Fibroblast of the aortic adventitia (primary cell): ENCODE measurements at regions not wholly inside any gene's neighbourhood (a gene's known extent, or its start where the extent isn't known, plus 50 kb on each side); places are given as distances from the start of the nearest gene placed in this dataset.

Experiments used
- DNase-seq: peaks from one replicate; pipeline ENCODE4 v3.0.0-alpha.2; 2010; ENCODE audit warnings: low read depth
- H3K4me3 ChIP-seq: 2 replicates; pipeline ENCODE4 v1.5.1; 2011; ENCODE audit warnings: low read depth, mild to moderate bottlenecking, control low read depth, low read length, moderate library complexity
- CTCF ChIP-seq: IDR thresholded peaks from 2 replicates; pipeline ENCODE4 v1.5.1; 2011; ENCODE audit warnings: mild to moderate bottlenecking, low read length, control low read depth, inconsistent platforms; ENCODE audit not compliant: insufficient read depth

DNA sequence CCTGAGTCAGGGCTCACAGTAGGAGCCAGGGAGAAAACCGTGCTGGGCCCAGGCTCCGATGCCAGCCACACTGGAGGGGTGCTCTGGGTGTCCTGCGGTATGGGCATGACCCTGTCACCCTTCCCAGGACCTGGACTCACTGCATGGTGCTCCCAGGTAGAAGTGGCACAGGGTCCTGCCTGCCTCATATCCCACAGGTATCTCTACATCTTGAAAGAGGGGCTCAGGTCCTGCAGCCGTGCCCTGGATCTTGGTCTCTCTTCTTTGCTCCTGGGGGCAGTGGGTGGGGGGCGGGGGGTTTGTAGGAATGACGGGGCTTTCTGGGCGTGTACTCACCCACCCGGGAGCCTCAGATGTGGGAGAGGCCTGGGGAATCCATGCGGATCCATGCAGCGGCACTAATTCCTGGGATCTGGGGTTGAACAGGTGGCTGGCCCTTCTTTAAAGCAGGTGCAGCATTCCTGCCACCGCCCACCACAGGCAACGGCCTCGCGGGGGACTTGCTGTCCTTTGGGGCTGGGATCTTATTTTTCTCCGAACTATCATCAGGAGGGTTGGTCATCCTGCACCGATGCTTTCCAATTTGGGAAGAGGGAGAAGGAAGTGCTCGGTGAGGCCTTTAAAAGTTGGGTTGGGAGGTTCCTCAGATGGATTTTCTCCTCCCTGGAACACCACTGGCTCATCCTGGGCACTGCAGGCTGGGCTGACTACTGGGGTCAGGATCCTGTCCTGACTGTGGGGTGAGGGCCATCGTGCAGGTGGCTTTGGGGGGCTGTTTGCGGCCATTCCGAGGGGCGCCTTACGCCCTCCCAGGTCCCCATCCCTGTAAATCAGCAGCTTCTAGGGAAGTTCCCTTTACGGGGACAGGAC is 886.4 kb downstream of the BRD1 start:
- no peak overlapping the region for H3K4me3 ChIP-seq
- no peak for TF ChIP-seq CTCF
- no peak for DNase-seq

DNA sequence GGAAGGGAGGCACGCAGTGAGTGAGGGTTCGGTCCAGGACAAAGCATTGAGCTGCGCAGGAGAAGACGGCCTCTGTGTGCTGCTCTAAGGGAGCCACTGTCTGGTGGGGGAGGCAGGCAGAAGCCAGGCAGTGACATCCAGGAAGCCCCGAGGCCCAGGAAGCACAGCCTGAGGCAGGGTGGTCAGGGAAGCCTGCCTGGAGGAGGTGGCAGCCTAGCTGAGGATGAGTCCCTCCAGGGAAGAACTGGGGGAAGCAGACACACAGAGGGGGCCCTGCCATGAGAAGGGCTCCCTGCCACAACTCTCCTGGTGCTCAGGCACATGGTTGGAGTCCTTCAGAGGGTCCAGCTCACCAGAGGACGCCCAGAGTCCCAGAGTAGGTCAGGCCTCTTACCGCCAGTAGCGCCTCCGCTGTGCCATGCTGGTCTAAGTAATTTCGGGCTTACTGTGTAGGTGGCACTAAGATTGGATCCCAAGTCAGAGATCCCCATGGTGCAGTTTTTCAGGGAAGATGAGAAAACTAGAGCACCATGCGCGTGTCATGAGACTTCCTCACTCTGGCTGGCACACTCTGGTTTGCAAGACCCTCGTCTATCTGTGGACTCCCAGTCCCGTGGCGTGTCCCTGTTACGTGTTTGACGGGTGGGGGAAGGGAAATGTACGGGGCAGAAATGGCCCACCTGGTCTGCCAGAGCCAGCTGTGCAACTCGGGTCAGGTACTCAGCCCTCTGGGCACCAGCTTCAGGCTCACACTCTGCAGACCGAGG is 887.2 kb downstream of the BRD1 start:
- no peak for TF ChIP-seq CTCF
- DNase-seq: no peak
- no peak overlapping the region for H3K4me3 ChIP-seq

DNA sequence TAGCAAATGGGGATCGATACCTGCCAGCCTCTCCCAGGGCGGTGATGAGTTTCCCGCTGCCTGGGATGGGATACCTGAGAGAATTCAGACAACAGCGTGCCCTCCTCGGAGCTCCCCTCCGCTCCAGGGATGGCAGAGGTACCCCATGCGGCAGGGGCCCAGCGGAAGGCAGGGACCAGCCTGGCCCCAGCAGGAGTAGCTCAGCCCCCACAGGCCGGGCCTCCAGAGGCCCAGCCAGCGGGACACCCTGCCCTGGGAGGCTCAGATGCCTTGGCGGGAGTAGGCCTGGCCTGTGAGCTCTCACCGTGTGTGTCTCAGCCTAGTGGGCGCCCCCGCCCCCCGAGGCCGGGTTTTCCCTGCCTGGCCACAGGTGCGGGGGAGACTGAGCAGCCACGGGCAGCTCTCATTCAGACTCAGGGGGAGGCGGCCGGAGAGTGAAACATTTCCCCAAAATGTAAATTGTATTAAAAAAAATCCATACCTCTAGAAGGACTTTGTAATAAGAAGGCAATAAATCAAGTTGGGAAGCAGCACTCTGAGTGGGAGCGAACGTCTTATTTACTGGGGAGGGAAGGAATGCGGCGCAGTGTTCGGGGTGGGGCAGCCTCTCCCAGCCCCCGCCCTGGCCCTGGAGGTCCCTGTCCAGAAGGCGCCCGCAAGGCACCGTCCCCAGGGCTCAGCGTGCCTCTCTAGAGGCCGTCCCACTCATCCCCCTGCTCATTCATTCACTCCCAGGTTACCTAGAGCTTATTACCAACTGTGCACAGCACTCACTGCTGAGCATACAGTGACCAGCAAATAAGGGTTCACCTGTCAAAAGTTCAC is 888.0 kb downstream of the BRD1 start:
- no peak overlapping the region for H3K4me3 ChIP-seq
- no peak for TF ChIP-seq CTCF
- DNase-seq: no peak

DNA sequence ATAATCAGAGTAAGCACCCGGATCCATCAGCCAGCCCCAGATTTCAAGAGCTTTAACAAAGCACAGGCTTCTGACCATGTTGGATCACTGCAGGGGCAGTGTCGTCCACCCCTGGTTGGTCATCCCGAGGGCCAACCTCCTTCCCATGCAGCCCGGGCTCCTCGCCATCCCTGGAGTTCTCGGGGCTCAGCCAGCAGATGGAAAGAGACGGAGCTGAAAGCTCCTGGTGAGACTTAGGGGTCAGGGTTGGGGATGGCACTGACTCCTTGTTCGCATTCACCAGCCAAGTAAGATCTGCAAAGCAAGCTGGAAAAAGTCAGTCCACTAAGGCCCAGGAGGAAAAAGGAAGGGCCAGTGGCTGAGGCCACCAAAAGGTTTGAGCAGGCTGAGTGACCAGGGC is 888.9 kb downstream of the BRD1 start:
- no peak for TF ChIP-seq CTCF
- no peak overlapping the region for H3K4me3 ChIP-seq
- no peak for DNase-seq

GRCh38 chr22:48937032-48937639 is 890.5 kb downstream of the BRD1 start:
- DNase-seq: no peak
- H3K4me3 ChIP-seq: no peak overlapping the region
- TF ChIP-seq CTCF: no peak

- no peak for DNase-seq
- TF ChIP-seq CTCF: no peak
- H3K4me3 ChIP-seq: no peak overlapping the region
These were observed 891.3 kb downstream of the BRD1 start for GRCh38 chr22:48936391-48936790.
